ENCODE measurements at regions not wholly inside any gene's neighbourhood (a gene's known extent, or its start where the extent isn't known, plus 50 kb on each side); places are given as distances from the start of the nearest gene placed in this dataset.

- TF ChIP-seq RBBP5 (IDR thresholded peaks at IDR 0.05; ENCODE audit: borderline replicate concordance, low read depth, low read length) (no peak), TAF7 (optimal IDR thresholded peaks at IDR 0.05; ENCODE audit: borderline replicate concordance, low read depth, low read length) (no peak), RNF2 (IDR thresholded peaks at IDR 0.05; ENCODE audit: borderline replicate concordance, low read depth, low read length, missing control alignments, poor library complexity, severe bottlenecking) (no peak), ZNF274 (IDR thresholded peaks at IDR 0.05; ENCODE audit: borderline replicate concordance, extremely low read depth, low read length) (no peak), FOSL1 (IDR thresholded peaks at IDR 0.05; ENCODE audit: insufficient read depth, low read depth, low read length) (no peak)
Measured at GRCh38 chr2:142220901-142221300, 90.1 kb upstream of the LRP1B start (continued).

All from H1 (cell line).